ENCODE measurements at regions not wholly inside any gene's neighbourhood (a gene's known extent, or its start where the extent isn't known, plus 50 kb on each side); places are given as distances from the start of the nearest gene placed in this dataset.
"Not testable (repeated sequence)": the region's sequence is repeated elsewhere in the genome, so short reads cannot be mapped to it uniquely, and the experiment has no call there.

DNA sequence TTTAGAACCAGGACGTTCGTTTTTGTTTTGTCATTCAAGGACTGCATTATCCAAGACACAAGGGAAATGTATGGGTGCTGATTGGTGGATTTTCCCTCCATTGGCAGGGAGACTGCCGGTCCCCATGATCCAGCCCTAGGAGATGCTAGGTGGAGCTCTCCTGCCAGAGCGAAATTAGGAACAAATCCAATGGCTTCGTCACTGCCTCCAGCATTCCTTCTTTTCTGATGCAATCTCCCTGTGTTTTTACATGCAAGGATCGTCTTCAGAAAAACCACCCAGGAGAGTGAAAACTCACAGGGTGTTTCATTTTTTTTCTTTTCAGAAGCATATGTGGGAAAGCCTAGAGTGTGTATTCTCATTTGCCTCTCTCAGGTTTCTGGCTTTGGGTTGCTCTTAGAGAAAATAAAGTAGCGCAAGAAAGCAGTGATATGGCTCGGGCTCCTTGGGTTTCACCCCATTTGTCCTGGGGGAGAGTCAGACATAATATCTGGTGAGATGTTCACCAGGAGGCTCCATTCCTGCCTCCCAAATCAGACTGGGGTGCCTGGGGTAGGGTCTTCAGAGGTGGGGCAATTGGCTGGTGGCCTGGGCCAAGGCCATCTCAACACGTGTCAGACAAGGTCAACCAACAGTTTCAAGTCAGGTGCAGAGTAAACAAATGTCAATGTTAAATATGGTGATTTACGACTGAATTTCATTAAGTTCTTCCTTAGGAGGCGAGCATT, 450.9 kb upstream of the MKI67 start:
- no peak for DNase-seq
- TF ChIP-seq CTCF (IDR thresholded peaks at IDR 0.05) = no peak
- no peak for TF ChIP-seq POLR2A (IDR thresholded peaks at IDR 0.05)
- Histone ChIP-seq H3K9me3 (no peaks in the 10 kb centered on the region), H3K4me3 (no peak overlapping the region), H3K36me3 (no peaks in the 10 kb centered on the region), H3K27me3 (no peaks in the 10 kb centered on the region), H3K4me1 (no peaks in the 10 kb centered on the region), H3K27ac (no peak overlapping the region)
- intact Hi-C loops (cut with DNase I; ENCODE audit: low total_unique reads) = no loop called here

GRCh38 chr10:128577958-128578750, 451.9 kb upstream of the MKI67 start:
- Histone ChIP-seq H3K4me3 (no peak overlapping the region), H3K36me3 (no peaks in the 10 kb centered on the region), H3K9me3 (no peaks in the 10 kb centered on the region), H3K4me1 (no peaks in the 10 kb centered on the region), H3K27me3 (no peaks in the 10 kb centered on the region), H3K27ac (no peak overlapping the region)
- intact Hi-C loops (cut with DNase I; ENCODE audit: low total_unique reads) = no loop called here
- TF ChIP-seq POLR2A (IDR thresholded peaks at IDR 0.05) (no peak), CTCF (IDR thresholded peaks at IDR 0.05) (no peak)
- DNase-seq = no peak

DNA sequence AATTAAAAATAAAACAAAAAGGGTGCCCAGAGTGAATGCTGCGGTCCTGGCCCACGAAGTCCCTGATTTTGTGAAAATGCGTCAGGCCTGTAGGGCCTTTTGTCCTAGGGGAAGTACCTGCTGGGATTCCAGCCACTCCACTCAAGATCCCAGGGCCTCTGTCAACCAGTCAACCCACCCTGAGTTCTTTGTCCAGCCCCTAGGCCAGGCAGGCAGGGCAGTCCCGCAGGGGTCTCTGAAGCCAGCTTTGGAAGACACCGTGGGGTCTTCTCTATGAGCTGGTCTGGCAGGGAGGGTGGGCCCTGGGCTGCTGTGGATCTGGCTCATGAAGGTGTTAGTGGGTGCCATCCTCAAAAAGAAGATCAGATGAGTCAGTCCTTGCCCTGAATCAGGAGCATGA, 452.5 kb upstream of the MKI67 start:
- no peak for DNase-seq
- no peaks in the 10 kb centered on the region for H3K9me3 ChIP-seq
- intact Hi-C loops (cut with DNase I; ENCODE audit: low total_unique reads) = no loop called here
- TF ChIP-seq POLR2A (IDR thresholded peaks at IDR 0.05) (no peak), CTCF (IDR thresholded peaks at IDR 0.05) (no peak)
- no peaks in the 10 kb centered on the region for H3K36me3 ChIP-seq
- H3K27me3 ChIP-seq = no peaks in the 10 kb centered on the region
- H3K4me1 ChIP-seq = no peaks in the 10 kb centered on the region
- H3K4me3 ChIP-seq = no peak overlapping the region
- H3K27ac ChIP-seq = no peak overlapping the region

DNA sequence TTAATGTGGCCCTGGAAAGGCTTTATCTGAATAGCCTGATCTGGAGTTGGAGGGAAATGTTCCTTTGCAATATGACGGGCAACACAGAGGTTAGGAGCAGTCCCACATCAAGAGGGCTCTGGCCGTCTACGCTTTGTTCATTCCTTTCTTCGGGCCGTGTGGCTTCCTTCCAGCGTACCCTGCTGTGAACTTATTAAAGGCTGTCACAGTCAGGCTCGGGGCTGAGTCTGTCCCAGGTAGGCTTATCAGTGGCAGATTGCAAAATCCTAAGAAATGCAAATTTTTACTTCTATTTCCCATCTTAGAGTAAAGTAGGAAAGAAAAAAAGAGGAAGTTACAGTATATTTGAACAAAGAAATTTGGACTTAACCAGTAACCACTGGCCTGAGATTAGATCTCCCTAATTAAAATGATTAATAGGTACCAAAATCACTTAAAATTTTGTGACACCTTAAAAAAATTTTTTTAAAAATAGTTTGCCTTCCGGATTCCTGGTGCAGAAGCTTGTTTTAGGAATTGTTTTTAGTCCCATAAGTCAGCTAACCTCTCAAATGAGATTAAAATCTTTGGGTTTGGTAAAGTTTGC, 453.1 kb upstream of the MKI67 start:
- no peaks in the 10 kb centered on the region for H3K36me3 ChIP-seq
- intact Hi-C loops (cut with DNase I; ENCODE audit: low total_unique reads) = no loop called here
- no peaks in the 10 kb centered on the region for H3K4me1 ChIP-seq
- H3K27ac ChIP-seq = no peak overlapping the region
- TF ChIP-seq POLR2A (IDR thresholded peaks at IDR 0.05) (no peak), CTCF (IDR thresholded peaks at IDR 0.05) (no peak)
- no peaks in the 10 kb centered on the region for H3K9me3 ChIP-seq
- no peaks in the 10 kb centered on the region for H3K27me3 ChIP-seq
- DNase-seq = no peak
- H3K4me3 ChIP-seq = no peak overlapping the region

GRCh38 chr10:128579901-128580300, 453.7 kb upstream of the MKI67 start:
- H3K27ac ChIP-seq = no peak overlapping the region
- no peaks in the 10 kb centered on the region for H3K36me3 ChIP-seq
- H3K9me3 ChIP-seq = no peaks in the 10 kb centered on the region
- no peaks in the 10 kb centered on the region for H3K27me3 ChIP-seq
- H3K4me3 ChIP-seq = no peak overlapping the region
- intact Hi-C loops (cut with DNase I; ENCODE audit: low total_unique reads) = no loop called here
- DNase-seq = no peak
- TF ChIP-seq CTCF (IDR thresholded peaks at IDR 0.05) (no peak), POLR2A (IDR thresholded peaks at IDR 0.05) (no peak)
- H3K4me1 ChIP-seq = no peaks in the 10 kb centered on the region

DNA sequence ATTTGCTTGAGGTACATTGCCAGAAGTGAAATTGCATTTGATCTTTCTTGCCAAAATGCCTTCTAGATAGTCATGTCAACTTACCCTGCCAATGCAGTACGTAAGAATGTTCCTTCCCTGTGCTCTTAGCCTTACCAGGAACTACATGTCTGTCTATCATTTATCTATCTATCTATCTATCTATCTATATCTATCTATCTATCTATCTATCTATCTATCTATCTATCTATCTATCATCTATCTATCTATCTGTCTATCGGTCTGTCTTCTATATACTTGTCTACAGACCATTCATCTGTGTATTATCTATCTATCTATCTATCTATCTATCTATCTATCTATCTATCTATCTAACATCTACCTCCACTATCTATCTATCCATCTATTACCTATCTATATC, 456.9 kb upstream of the MKI67 start:
- DNase-seq; H3K4me1 ChIP-seq; H3K9me3 ChIP-seq; H3K4me3 ChIP-seq; intact Hi-C loops (cut with DNase I; ENCODE audit: low total_unique reads); H3K27ac ChIP-seq; H3K36me3 ChIP-seq; H3K27me3 ChIP-seq: not testable (repeated sequence)

- H3K27me3 ChIP-seq; intact Hi-C loops (cut with DNase I; ENCODE audit: low total_unique reads); H3K36me3 ChIP-seq; H3K4me3 ChIP-seq; H3K9me3 ChIP-seq; H3K4me1 ChIP-seq; H3K27ac ChIP-seq; DNase-seq: not testable (repeated sequence)
Observed at GRCh38 chr10:128586599-128586998, 460.4 kb upstream of the MKI67 start.

All from uterus (tissue), 3 donors.